NCI-H2196 (cell line): ENCODE measurements at regions not wholly inside any gene's neighbourhood (a gene's known extent, or its start where the extent isn't known, plus 50 kb on each side); places are given as distances from the start of the nearest gene placed in this dataset.

Experiments used
- DNase-seq: peaks from one replicate; lab custom pipeline; 2025; ENCODE audit not compliant: unreplicated experiment; lab: John Stamatoyannopoulos, UW

DNA sequence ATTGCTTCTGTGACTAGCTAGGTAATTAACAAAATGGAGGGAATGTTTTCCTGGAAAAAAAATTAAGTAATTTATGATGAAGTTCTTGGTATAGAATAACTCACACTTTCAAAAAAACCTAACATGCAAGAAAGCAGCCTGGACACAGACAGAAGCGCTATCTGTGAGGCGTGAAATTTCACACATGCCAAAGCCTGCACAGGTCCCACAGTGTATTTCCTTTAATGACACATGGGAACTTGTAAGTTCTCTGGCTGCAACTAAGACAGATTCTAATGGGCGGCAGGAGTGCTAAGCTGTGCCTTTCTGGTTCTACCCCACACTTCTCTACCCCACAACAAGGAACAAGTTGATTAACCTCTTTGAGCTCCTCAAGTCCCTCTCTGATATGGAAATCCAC is 84.9 kb upstream of the NEO1 start:
- no peak for DNase-seq

GRCh38 chr15:72966641-72967040 is 85.6 kb upstream of the NEO1 start:
- no peak for DNase-seq

- DNase-seq, result no peak
Measured at GRCh38 chr15:72965671-72966070, 86.6 kb upstream of the NEO1 start.

DNA sequence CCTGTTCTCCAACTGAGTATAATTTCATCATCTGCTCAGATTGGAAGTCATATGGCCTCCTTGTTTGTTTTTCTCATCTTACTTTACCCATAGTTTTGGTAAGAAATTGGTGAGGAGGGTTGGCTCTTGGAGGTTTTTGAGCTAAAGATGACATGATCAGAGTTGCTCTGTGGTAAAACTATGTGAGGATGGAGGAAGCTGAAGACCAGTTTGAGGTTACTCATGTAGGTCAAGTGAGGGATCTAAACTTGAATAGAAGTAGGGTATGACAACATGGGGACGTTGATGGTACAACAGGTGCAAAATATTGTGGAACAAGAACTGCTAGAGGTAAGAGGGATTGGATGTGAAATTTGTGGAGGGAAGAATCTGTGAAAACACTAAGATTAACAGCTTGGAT is 87.7 kb upstream of the NEO1 start:
- DNase-seq, result no peak

DNA sequence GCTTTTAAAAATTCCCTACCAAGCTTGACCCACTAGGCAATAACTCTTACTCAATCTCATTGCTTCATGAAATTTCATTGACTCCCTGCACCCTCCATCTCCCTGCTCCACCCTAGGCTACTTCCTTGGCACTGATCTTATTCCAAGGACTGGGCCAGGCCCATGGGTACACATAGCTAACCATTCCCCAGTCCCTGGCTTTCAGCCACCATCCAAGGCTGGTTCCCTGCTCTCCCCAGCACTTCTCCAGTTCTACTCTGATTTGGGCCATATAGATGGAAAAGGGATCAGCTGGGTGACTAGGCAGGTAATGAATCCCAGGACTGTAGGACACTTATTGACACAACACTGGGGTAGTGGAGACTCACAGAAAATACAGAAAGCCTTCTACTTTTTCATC is 88.1 kb upstream of the NEO1 start:
- no peak for DNase-seq

DNA sequence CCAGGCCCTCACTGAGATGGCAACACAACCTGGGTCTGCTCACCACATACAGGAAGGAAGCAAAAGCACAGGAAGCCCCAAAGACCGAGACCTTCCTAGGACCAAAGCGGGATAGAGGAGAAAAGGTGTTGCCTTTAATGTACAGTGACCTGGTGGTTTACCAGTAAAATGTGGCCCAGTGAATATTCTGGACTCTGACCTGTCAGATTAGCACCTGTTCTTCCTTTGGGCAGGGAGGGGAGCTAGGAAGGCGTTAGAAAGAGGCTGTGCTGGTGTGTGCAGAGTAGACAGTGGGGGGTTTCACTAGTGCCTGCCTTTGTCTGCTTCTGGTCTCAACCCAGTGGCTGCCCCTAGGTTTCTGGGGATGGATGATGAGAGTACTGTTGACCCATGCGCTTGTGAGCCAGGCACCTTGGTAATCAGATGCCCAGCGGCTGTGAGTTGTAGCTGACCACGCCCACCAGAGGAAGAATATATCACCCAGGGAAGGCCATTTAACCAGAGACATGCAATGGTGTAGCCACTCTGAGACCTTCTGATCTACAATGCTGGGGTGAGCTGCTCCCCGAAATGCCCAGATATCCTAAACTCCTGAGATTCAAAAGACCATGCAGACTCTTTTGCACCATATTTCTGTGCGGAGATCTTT is 90.1 kb upstream of the NEO1 start:
- no peak for DNase-seq

DNA sequence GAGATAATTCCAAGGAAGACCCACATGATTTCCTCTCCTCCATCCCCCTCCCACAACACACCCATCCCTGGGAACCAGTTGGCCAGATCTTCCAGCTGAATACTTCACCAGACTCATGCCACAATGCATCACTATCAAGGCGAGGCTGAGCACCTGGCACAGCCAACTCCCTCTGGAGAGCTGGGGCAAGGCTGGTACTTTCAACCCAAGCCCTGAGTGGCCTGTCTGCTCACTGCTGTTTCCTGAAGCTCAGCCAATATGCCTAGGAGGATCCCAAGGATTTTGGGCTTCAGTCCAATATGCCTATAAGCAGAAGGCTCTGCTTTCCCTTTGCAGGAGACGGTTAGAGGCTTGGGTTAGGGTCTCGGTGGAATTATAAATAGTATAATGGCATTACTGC is 90.9 kb upstream of the NEO1 start:
- peak; percentile 2 for DNase-seq

- DNase-seq, result no peak
Measured at GRCh38 chr15:72958634-72959033, 93.6 kb upstream of the NEO1 start.

- DNase-seq, result no peak
Measured at GRCh38 chr15:72953306-72953705, 99.0 kb upstream of the NEO1 start.

- DNase-seq, result no peak
Measured at GRCh38 chr15:72952151-72952550, 100.1 kb upstream of the NEO1 start.

GRCh38 chr15:72948662-72949061 is 103.6 kb upstream of the NEO1 start:
- DNase-seq, result no peak

- no peak for DNase-seq
Measured at GRCh38 chr15:72947709-72948108, 104.6 kb upstream of the NEO1 start.

DNA sequence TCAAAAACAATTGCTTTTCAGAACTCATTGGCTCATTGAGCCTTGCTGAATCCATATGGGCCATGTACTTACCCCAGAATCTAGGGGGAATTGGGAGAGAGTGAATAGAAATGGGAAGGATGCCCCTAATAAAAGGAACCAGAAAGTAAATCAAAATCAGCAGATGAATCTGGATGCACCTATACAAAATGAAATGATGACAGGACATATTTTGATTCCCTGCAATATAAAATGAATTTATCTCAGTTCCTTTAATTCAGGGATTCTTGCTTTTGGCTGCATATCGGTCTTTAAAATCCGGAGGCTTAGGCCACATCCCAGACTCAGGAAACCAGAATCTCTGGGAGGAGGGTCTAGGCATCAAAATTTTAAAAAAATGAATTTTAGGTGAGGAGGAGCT is 107.7 kb upstream of the NEO1 start:
- no peak for DNase-seq

DNA sequence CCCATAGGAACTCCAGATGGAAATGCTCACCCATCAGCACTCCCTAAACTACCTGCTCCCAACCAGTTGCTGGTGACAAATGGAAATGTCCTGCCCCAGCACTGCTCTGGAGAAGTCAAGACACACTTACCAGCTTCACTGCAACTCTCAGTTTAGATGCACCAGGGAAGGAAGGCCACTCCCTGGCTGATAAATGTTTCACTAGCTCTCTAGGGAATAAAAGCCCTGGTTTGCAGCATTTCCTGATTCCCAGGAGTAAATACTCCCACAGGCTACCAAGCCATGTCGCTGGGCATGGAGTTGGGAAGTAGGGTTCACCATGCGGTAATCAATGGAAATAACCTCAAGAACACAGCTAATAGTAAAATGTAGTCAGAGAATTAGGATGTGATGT is 112.0 kb upstream of the NEO1 start:
- DNase-seq, result no peak

- no peak for DNase-seq
Measured at GRCh38 chr15:72939514-72940228, 112.6 kb upstream of the NEO1 start.

DNA sequence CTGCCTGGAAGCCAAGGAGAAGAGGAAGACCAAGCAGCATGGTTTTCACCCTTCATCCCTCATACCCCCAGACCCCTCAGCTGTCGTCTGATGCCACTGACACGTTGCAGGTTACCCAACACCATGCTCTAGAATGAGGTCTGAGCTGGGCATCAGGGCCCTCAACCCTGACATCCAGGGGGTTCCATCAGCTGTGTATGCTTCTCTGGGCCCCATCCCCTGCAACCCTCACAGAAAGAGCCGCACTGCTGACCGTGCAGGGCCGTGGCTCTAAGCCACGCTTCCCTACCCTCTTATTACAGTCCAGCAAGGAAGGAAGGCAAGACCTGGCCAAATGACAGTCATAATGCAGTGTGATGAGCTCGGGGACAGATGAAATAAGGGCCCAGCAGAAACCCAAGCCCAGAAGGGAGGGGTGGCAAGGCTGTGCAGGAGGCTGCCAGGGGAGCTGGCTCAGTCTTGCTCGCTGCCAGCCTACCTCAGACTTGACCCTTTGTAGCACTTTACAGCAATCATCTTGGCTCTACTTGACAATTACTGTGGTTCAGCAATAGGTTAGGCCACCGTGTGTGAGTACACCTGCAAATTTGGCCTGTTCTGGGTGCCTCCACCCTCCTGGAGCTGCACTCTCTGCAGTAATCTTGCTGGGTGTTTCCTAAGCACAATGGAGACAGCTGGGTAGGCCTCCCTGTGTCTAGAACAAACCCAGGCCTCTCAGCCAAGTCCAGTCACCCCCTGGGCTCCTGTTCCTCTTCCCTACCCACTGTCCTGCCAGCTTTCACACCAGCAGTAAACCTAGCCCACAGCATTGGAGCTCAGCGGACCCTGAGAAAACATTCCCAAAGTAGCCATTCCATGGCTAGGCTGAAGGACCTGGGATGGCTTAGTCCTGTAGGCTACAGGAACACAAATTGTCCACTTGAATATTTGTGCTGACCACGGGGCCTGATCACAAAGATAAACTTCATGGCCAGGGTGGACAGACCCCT is 115.3 kb upstream of the NEO1 start:
- DNase-seq, result no peak

- no peak for DNase-seq
Measured at GRCh38 chr15:72936237-72936636, 116.0 kb upstream of the NEO1 start.

DNA sequence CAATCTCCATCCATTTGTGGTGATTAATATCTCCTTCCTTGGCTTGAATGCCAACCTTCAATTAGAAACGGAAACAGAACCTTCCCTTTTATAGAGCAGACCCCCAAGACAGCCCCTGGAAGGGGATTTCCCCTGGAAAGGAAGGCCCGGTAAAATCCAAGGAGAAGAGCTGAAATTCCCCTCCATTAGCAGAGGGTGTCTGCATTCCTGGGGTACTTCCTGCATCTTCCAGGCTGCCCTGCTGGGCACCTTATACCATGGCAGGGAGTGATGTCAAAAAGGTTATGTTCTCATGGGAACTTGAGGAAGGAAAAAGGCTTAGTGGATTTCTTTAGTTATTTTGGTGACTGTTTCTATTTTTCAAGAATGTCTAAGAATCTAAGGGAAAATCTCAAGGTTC is 116.7 kb upstream of the NEO1 start:
- no peak for DNase-seq

GRCh38 chr15:72934921-72935320 is 117.3 kb upstream of the NEO1 start:
- no peak for DNase-seq

GRCh38 chr15:72933976-72934375 is 118.3 kb upstream of the NEO1 start:
- DNase-seq, result no peak

DNA sequence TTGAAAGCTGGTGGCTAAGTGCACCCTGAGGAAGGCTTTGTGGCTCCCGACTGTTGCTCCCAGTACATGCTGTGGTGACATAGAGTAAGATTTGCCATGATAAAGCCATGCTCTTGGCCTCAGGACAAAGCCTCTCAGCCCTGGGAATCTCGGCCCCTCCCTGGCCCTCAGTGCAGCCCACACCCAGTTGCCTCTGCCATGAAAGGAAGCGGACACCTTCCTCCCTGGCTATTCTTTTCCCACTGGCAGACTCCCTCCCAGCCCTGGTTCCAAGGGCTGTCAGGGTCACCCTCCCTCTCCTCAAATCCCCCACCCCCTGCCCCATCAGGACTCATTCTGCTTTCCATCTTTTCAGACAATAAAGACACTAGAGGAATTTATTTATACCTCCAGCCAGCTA is 119.8 kb upstream of the NEO1 start:
- DNase-seq, result no peak

DNA sequence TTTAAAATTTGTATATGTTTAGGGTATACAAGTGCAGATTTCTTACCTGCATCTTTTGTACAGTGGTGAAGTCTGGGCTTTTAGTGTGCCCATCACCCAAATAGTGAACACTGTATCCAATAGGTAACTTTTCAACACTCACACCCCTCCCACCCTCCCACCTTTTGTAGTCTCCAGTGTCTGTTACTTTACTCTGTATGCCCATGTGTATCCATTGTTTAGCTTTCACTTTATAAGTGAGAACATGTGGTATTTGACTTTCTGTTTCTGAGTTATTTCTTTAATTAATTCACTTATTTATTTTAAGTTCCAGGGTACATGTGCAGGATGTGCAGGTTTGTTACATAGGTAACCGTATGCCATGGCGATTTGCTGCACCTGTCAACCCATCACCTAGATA is 124.8 kb upstream of the NEO1 start:
- no peak for DNase-seq
